ENCODE measurements at regions not wholly inside any gene's neighbourhood (a gene's known extent, or its start where the extent isn't known, plus 50 kb on each side); places are given as distances from the start of the nearest gene placed in this dataset.

DNA sequence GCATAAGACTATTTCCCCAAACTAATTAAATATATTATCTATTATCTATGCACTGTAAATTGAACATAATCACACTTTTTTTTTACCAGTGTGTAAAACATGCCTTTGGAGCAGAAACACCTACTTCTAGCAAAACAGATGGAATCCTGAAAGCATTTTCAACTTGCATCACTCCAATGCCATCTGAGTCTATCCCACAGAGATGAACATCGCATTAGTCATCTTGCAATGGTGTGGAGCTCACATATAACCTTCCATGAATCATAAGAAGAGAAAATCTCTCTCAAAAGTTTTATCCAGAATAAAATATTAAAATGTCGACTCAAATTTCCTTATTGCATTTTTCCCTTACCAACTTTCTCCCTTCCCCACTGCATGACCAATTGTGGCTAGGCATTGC lies 406.7 kb upstream of the ACTRT1 start:
- in situ Hi-C loops (cut with MboI; ENCODE audit: low sequenced_read_pairs, unreplicated experiment) = no loop called here
- no peak for DNase-seq (ENCODE audit: low spot score)
- TF ChIP-seq, protein P1, sequence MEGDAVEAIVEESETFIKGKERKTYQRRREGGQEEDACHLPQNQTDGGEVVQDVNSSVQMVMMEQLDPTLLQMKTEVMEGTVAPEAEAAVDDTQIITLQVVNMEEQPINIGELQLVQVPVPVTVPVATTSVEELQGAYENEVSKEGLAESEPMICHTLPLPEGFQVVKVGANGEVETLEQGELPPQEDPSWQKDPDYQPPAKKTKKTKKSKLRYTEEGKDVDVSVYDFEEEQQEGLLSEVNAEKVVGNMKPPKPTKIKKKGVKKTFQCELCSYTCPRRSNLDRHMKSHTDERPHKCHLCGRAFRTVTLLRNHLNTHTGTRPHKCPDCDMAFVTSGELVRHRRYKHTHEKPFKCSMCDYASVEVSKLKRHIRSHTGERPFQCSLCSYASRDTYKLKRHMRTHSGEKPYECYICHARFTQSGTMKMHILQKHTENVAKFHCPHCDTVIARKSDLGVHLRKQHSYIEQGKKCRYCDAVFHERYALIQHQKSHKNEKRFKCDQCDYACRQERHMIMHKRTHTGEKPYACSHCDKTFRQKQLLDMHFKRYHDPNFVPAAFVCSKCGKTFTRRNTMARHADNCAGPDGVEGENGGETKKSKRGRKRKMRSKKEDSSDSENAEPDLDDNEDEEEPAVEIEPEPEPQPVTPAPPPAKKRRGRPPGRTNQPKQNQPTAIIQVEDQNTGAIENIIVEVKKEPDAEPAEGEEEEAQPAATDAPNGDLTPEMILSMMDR (IDR thresholded peaks at IDR 0.05; ENCODE audit: borderline replicate concordance, control extremely low read depth, extremely low read depth, insufficient read depth, missing control alignments) = no peak

DNA sequence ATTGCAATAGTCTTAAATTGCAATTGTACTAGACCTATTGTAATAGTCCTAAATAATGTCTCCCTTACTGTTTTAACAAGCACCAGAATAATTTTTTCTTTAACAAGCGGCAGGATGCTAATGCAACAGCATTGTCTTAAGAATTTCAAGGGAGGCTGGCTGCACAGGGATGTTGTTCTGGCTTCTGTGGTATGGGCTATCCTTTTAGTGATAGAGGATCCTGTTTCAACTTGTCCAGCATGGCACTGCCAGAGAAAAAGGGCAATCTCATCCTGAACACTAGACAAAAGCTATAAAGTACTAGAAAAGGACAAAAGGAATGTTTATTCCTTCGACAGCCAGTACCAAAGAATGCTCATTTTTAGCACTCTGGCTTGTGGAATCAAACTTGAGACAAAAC lies 405.5 kb upstream of the ACTRT1 start:
- DNase-seq (ENCODE audit: low spot score) = no peak
- TF ChIP-seq, protein P1 (IDR thresholded peaks at IDR 0.05; ENCODE audit: borderline replicate concordance, control extremely low read depth, extremely low read depth, insufficient read depth, missing control alignments) = no peak
- in situ Hi-C loops (cut with MboI; ENCODE audit: low sequenced_read_pairs, unreplicated experiment) = no loop called here

DNA sequence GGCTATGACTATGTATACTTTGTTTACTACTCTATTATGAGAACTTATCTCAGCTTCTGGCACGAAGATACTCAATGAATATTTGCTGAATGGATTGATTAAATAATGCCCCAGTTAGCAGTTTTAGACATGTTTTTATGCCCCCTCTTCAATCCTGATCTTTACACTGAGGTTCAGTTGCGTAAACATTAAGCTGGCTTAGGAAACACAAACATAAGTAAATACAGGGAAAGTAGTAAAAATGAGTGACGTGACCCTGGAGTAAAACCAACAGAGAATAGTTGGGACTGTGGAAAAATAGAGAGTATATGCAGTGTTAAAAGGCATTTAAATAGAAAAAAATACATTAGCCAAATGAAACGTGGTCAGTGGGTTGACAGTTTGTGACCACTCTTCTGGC lies 387.0 kb upstream of the ACTRT1 start:
- DNase-seq (ENCODE audit: low spot score) = no peak
- in situ Hi-C loops (cut with MboI; ENCODE audit: low sequenced_read_pairs, unreplicated experiment) = no loop called here
- TF ChIP-seq, protein P1 (IDR thresholded peaks at IDR 0.05; ENCODE audit: borderline replicate concordance, control extremely low read depth, extremely low read depth, insufficient read depth, missing control alignments) = no peak

DNA sequence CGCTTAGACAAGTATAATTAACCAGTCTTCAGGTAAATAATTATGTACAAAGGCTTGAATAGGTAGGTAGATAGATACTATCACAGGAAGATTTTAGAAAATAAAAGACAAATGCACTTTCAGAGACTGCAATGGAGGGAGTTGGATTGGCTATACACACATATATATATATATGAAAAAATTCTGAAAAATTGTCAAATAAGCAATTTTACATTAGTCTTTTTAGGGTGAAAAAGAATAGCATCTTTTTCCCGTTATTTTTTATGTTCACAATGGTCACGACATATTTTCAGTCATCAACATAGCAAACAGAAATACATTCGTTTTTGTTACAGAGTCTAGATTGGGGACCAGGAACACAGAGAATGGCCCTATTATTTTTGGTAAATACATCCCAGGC lies 385.9 kb upstream of the ACTRT1 start:
- TF ChIP-seq, protein P1 (IDR thresholded peaks at IDR 0.05; ENCODE audit: borderline replicate concordance, control extremely low read depth, extremely low read depth, insufficient read depth, missing control alignments) = no peak
- in situ Hi-C loops (cut with MboI; ENCODE audit: low sequenced_read_pairs, unreplicated experiment) = no loop called here
- no peak for DNase-seq (ENCODE audit: low spot score)

DNA sequence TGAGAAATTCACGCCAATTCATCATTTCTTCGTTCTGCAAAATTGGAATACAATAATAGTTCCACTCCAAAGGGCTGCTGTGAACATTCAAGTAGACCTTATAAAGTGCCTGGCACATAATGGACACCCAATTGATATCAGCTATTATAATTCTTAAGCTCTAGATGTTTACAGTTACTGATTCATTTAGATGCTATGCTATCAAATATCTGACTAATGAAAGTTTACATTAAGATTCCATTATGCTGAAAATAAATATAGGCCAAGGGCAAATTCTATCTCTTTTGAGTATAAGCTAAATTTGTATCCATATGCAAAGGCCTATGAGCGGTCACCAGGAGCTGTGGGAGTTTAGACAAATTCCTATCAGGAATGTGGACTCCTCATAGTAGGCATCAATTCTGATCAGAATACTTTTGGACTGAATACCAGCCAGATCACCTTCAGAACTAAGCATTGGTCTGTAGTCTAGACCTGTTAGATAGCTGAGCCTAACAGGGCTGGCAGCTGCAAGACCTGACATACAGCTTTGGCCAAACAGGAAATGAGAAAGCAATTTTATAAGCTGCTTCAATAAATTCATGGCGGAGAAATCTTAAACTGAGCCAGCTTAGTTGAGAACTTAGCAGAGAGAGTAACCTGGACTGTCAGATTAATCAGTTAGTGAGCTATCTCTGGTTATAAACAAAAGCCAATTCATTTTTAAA lies 384.3 kb upstream of the ACTRT1 start:
- no peak for DNase-seq (ENCODE audit: low spot score)
- in situ Hi-C loops (cut with MboI; ENCODE audit: low sequenced_read_pairs, unreplicated experiment) = no loop called here
- TF ChIP-seq, protein P1 (IDR thresholded peaks at IDR 0.05; ENCODE audit: borderline replicate concordance, control extremely low read depth, extremely low read depth, insufficient read depth, missing control alignments) = no peak

DNA sequence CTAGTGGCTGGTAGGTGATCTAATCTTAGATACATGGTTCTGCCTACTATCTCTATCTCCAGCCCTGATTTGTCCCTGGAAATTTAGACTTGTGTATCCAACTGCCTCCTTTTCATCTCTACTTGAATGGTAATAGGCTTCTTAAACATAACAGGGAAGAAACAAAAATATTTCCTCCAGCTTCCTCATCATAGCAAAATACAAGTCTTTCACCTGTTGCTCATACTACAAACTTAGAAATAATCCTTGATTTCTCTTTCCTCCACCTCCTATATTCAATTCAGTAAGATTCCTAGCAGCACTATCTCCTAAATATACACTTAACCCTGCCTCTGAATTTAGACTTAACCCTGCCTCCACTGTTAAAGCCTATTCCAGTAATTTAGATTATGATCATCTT lies 373.3 kb upstream of the ACTRT1 start:
- no peak for DNase-seq (ENCODE audit: low spot score)
- TF ChIP-seq, protein P1 (IDR thresholded peaks at IDR 0.05; ENCODE audit: borderline replicate concordance, control extremely low read depth, extremely low read depth, insufficient read depth, missing control alignments) = no peak
- in situ Hi-C loops (cut with MboI; ENCODE audit: low sequenced_read_pairs, unreplicated experiment) = no loop called here

Measured in GM13976 (cell line).